Transverse colon (tissue), 4 donors: ENCODE measurements at regions not wholly inside any gene's neighbourhood (a gene's known extent, or its start where the extent isn't known, plus 50 kb on each side); places are given as distances from the start of the nearest gene placed in this dataset.

Experiments
- EP300 ChIP-seq: sonication (generic); formaldehyde crosslinking; IDR thresholded peaks from one replicate; pipeline ENCODE4 v1.6.1; 2017; ENCODE audit warnings: antibody characterized with exemption, low read depth
- POLR2A ChIP-seq: fragments of 450-650 bp; IDR thresholded peaks from one replicate; pipeline ENCODE4 v1.6.1; 2016; ENCODE audit warnings: antibody characterized with exemption, mild to moderate bottlenecking, moderate library complexity
- POLR2AphosphoS5 ChIP-seq, 3 donors: sonication (generic); formaldehyde crosslinking; IDR thresholded peaks; one replicate each; pipeline ENCODE4 v1.6.1; 2016; ENCODE audit warnings: antibody characterized with exemption in 3 of 3
- TF ChIP-seq, protein P1 (sequence below), 5 experiments: fragments of 200-600 bp in 3 of 5; fragments of 450-650 bp in 2 of 5; sonication (generic) in 3 of 5; IDR thresholded peaks; 1 replicate in 2 of 5; 2 replicates in 3 of 5; pipeline ENCODE4 v1.5.1; 2016 to 2017; ENCODE audit warnings: antibody characterized with exemption in 5 of 5, inconsistent platforms in 3 of 5, mild to moderate bottlenecking in 2 of 5, moderate library complexity in 1 of 5

DNA sequence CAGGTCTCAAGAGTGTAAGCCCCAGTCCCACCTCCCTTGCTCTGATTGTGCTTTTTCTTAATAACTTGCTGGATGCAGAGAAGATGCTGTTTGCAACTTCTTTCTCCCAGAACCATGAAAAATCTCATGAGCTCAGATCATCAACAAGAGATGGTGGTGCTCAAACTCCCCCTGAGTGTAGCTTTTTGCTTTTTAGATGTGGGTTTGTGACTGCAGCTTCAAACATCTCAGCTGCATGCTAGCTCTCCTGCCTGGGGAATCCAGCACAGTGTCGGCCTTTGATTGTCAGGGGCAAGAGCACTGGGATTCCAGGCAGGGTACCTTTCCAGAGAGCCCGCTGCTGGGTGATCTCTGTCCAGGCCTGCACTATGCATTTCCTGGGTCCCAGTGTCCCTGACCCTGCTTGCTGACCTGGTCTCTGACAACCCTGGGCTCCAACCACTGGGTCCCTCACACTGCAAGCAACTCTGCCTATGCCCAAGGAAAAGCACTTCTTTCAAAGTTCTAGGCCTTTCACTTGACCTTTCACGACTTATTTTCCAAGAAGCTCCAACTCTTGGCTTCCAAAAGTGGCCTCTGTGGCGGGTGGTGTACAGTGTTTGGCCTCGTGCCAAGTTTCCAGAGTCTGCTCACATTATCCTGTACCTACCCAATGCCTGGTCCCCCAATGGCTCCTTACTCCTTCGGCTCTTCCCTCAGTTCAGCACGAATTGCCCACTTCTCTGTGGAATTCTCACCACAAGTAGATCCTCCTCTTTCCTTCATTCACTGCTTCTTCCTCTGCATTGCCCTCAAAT lies 69.7 kb upstream of the LY86 start:
- TF ChIP-seq, protein P1, sequence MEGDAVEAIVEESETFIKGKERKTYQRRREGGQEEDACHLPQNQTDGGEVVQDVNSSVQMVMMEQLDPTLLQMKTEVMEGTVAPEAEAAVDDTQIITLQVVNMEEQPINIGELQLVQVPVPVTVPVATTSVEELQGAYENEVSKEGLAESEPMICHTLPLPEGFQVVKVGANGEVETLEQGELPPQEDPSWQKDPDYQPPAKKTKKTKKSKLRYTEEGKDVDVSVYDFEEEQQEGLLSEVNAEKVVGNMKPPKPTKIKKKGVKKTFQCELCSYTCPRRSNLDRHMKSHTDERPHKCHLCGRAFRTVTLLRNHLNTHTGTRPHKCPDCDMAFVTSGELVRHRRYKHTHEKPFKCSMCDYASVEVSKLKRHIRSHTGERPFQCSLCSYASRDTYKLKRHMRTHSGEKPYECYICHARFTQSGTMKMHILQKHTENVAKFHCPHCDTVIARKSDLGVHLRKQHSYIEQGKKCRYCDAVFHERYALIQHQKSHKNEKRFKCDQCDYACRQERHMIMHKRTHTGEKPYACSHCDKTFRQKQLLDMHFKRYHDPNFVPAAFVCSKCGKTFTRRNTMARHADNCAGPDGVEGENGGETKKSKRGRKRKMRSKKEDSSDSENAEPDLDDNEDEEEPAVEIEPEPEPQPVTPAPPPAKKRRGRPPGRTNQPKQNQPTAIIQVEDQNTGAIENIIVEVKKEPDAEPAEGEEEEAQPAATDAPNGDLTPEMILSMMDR (IDR thresholded peaks at IDR 0.05) = no peak
- TF ChIP-seq POLR2AphosphoS5 (IDR thresholded peaks at IDR 0.05) = no peak
- no peak for TF ChIP-seq POLR2A
- no peak for TF ChIP-seq EP300
